Adipocyte (in vitro differentiated cells): ENCODE measurements at regions not wholly inside any gene's neighbourhood (a gene's known extent, or its start where the extent isn't known, plus 50 kb on each side); places are given as distances from the start of the nearest gene placed in this dataset.

Experiments used
- DNase-seq: peaks from one replicate; pipeline ENCODE4 v3.0.0-alpha.2; 2015; ENCODE audit warnings: low read depth
- H3K27me3 ChIP-seq: replicated peaks from 2 replicates; pipeline ENCODE4 v1.7.0; 2013; ENCODE audit warnings: mild to moderate bottlenecking, low read length, moderate library complexity; ENCODE audit not compliant: control insufficient read depth, insufficient read depth
- H3K36me3 ChIP-seq: 2 replicates; pipeline ENCODE4 v1.7.0; 2013; ENCODE audit warnings: low read length, mild to moderate bottlenecking, moderate library complexity; ENCODE audit not compliant: control insufficient read depth, insufficient read depth, severe bottlenecking
- H3K4me1 ChIP-seq: 2 replicates; pipeline ENCODE4 v1.7.0; 2013; ENCODE audit warnings: mild to moderate bottlenecking, low read length, moderate library complexity; ENCODE audit not compliant: control insufficient read depth, insufficient read depth
- H3K4me3 ChIP-seq: 2 replicates; pipeline ENCODE4 v1.7.0; 2013; ENCODE audit warnings: mild to moderate bottlenecking, low read length, moderate library complexity
- H3K9ac ChIP-seq: 2 replicates; pipeline ENCODE4 v1.7.0; 2013; ENCODE audit warnings: mild to moderate bottlenecking, low read length, moderate library complexity
- H3K9me3 ChIP-seq: 2 replicates; pipeline ENCODE4 v1.7.0; 2013; ENCODE audit warnings: mild to moderate bottlenecking, low read length, moderate library complexity; ENCODE audit not compliant: control insufficient read depth

DNA sequence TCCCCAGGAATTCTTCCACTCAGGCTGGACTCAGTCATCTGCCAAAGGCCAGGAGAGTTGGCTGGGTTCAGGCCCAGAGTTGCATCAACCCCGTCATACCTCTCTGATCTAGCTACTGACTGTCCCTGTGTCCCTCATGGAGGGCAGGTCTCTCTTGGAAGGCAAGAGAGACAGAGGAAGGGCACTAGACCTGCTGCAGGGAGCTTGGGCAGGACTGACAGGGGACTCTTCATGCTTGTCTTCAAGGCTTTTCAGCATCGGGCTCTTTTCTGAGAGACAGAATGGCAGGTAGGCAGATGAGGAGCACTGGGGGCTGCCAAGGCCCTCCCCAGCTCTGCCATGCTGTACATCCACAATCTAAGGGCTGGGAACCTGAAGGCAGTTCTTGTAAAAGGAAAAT, 140.1 kb upstream of the MRPS22 start:
- Histone ChIP-seq H3K4me1 (peaks cover 16% of the 10 kb centered on the region), H3K36me3 (no peaks in the 10 kb centered on the region), H3K27me3 (peaks cover 16% of the 10 kb centered on the region), H3K9me3 (peaks cover 3% of the 10 kb centered on the region), H3K4me3 (no peak overlapping the region), H3K9ac (no peak overlapping the region)
- no peak for DNase-seq

DNA sequence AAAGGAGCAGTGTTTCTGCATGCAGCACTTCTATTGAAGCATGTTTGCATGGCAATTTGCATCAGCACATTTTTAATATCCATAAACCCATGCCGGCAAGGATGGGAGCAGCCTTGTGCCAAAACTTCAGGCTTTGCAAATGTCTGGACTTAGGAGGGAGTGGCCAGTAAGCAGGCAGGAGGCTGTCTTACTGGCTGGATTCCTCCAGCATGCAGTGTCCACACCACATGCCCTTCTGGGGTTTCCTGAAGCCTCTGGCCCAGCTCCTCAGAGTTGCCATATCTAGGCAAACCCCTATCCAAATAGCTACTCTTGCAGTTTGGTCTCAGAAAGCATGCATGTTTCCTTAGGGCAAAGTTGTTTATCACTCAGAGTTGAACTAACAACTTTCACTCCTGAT, 139.1 kb upstream of the MRPS22 start:
- H3K4me3 ChIP-seq: no peak overlapping the region
- H3K9me3 ChIP-seq: peaks cover 3% of the 10 kb centered on the region
- peak; percentile 7 for DNase-seq
- no peaks in the 10 kb centered on the region for H3K36me3 ChIP-seq
- peaks cover 16% of the 10 kb centered on the region for H3K27me3 ChIP-seq
- H3K9ac ChIP-seq: no peak overlapping the region
- peaks cover 7% of the 10 kb centered on the region for H3K4me1 ChIP-seq

DNA sequence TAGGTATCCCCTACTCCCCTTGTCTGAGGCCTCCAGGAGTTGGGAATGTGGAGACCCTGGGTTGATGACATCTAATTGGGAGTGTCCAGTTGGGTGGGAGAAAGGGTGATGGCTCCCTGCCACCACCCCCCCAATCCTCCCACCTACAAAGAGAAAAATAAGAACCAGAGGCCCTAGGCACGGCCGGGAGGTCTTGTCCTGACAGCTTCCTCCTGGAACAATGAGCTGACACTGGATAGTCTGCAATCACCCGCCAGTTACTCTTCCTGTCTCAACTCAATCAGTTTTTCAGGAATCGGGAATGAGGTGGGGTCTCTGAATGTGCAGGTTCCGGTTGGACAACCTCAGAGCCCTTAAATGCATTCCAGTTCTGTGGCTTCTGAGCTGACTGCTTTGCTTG, 129.9 kb upstream of the MRPS22 start:
- peaks cover 13% of the 10 kb centered on the region for H3K9me3 ChIP-seq
- DNase-seq: no peak
- no peak overlapping the region for H3K9ac ChIP-seq
- no peaks in the 10 kb centered on the region for H3K36me3 ChIP-seq
- no peaks in the 10 kb centered on the region for H3K4me1 ChIP-seq
- H3K27me3 ChIP-seq: peaks cover 23% of the 10 kb centered on the region
- no peak overlapping the region for H3K4me3 ChIP-seq

DNA sequence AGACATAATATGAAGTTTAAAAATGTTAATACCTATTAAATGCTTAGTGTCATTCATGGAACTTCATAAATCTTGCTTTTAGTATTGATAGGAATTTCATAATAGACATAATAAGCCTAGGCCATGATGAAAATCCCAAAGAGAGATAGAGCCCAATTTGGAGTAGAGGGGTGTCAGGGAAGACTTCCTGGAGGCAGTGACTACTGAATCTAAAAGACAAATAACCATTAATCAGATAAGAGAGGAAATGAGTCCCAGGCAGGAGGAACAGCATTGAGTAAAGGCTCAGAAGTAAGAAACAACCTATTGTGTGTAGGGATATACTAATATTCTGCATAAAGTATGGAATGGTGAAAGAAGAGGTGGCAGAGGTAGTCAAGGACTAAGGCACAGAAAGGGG, 126.9 kb upstream of the MRPS22 start:
- H3K27me3 ChIP-seq: peaks cover 33% of the 10 kb centered on the region
- no peaks in the 10 kb centered on the region for H3K36me3 ChIP-seq
- no peak overlapping the region for H3K9ac ChIP-seq
- H3K4me3 ChIP-seq: no peak overlapping the region
- no peak for DNase-seq
- H3K4me1 ChIP-seq: no peaks in the 10 kb centered on the region
- H3K9me3 ChIP-seq: peaks cover 6% of the 10 kb centered on the region

DNA sequence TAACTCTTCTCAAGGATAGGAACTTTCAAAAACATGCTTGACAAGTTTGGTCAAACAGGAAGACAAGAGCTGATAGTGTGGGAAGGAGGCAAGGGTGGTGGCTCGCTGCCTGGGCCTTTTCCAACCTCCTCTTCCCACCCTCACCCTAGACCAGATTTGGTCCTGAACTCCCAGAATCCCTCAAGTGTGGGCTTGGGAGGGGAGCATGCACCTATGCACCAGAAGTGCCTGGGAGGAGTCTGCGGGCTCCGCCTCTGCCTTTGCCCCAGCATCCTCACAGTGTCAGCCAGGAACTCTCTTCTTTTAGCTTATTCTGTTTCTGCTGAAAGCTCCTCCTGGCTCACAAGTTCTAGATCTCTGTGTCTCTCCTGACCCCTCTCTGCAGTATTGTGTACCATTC, 126.2 kb upstream of the MRPS22 start:
- no peak overlapping the region for H3K9ac ChIP-seq
- no peak for DNase-seq
- H3K4me3 ChIP-seq: no peak overlapping the region
- no peaks in the 10 kb centered on the region for H3K4me1 ChIP-seq
- H3K27me3 ChIP-seq: peaks cover 40% of the 10 kb centered on the region
- no peaks in the 10 kb centered on the region for H3K9me3 ChIP-seq
- H3K36me3 ChIP-seq: no peaks in the 10 kb centered on the region

DNA sequence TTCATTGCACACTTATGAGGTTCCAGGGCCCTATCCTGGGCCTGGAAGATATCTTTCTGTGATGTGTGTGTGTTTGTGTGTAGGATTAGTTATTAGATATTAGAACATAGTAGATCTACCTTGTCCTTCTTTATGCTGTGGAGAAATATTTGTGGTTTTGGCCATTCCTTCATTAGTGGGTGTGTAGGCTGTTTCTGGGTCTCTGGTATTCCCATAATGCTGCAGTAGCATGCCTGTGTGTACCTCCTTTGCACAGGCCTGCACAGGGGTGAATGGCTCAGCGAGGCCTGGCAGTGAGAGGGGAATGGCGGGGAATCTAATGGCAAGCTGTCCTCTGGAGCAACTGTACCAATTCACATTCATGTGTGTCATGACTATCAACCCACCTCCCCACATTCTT, 125.8 kb upstream of the MRPS22 start:
- no peak overlapping the region for H3K4me3 ChIP-seq
- H3K36me3 ChIP-seq: no peaks in the 10 kb centered on the region
- H3K9ac ChIP-seq: no peak overlapping the region
- peaks cover 40% of the 10 kb centered on the region for H3K27me3 ChIP-seq
- H3K9me3 ChIP-seq: no peaks in the 10 kb centered on the region
- no peaks in the 10 kb centered on the region for H3K4me1 ChIP-seq
- no peak for DNase-seq

DNA sequence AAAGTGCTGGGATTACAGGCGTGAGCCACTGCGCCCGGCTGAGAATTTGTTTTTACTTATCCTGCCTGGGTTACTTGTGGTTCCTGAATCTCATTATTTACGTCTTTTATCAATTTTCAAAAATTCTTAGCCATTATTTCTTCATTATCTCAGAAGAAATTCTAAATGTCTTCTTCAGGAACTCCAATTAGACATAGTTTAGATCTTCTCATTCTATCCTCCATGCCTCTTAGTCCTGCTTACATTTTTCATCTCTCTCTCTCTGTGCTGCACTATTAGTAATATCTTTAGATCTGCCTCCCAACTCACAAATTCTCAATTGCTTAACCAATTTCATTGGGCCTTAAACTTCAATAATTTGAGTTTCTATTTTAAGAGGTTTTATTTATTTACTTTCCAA, 124.4 kb upstream of the MRPS22 start:
- Histone ChIP-seq H3K36me3 (no peaks in the 10 kb centered on the region), H3K4me1 (no peaks in the 10 kb centered on the region), H3K9ac (no peak overlapping the region), H3K4me3 (no peak overlapping the region), H3K27me3 (peaks cover 37% of the 10 kb centered on the region), H3K9me3 (no peaks in the 10 kb centered on the region)
- no peak for DNase-seq

DNA sequence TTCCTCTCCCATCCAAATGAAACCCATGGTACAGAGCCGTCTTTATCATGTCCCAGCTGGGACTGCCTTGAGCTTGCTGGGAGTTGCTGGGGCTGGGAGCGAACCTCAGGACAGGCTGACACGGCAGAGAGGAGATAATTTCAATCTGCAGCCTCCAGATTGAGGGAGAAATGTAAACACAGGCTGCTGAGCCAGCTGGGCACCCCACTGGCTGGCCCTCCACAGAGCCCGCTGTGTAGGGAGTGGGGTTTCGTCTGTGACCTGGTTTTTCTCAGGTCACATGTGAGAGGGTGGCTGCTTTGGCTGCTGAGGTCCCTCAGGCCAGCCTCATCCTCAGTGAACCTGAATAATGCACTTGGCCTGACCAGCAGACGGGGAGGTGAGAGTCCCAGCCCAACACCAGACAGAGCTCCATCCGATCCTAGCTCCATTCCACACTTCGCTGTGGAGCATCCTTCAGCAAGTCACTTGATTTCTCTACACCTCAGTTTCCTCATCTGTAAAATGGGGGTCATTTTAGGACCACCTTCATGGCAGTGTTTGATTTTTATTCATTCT, 121.6 kb upstream of the MRPS22 start:
- DNase-seq: no peak
- H3K4me3 ChIP-seq: no peak overlapping the region
- H3K9ac ChIP-seq: no peak overlapping the region
- H3K9me3 ChIP-seq: no peaks in the 10 kb centered on the region
- H3K27me3 ChIP-seq: peaks cover 17% of the 10 kb centered on the region
- H3K36me3 ChIP-seq: no peaks in the 10 kb centered on the region
- no peaks in the 10 kb centered on the region for H3K4me1 ChIP-seq

DNA sequence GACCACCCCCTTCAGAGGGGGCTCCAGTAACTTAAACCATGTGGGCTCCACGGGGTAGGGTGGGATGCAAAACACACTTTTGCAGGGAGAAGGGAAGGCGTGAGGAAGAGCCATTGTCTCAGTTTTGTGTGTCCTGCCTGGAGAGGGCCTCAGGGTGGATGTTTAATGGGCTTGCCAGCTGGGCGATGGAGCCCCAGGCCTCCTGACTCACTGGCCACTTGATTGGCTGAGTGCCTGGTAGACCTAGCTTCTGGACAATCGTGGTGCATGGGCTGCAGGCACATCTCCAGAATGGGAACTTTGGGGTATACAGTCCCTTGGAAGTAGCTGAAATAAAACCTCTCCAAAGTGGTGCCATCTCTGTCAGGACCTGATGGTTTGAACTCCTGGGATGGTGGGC, 118.3 kb upstream of the MRPS22 start:
- H3K36me3 ChIP-seq: no peaks in the 10 kb centered on the region
- H3K27me3 ChIP-seq: peaks cover 17% of the 10 kb centered on the region
- no peak overlapping the region for H3K9ac ChIP-seq
- no peaks in the 10 kb centered on the region for H3K4me1 ChIP-seq
- H3K4me3 ChIP-seq: no peak overlapping the region
- DNase-seq: no peak
- no peaks in the 10 kb centered on the region for H3K9me3 ChIP-seq

DNA sequence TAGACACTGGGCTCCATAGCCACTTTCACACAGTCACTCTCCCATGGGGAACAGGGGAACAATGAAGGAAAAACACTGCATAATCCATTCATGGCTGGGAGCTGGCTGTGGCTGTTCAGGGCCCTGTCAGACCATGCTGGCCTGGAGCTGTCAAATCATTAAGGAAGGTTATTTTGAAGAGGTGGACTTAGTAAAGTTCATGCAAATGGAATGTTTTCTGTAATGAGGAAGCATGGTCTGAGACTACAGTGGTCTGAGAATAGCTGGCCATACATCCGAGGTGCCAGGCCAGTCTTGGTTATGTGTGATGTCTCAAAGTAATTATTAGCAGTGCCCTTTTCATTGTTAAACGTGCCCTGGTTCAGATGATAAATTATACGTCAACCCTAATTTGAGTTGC, 117.1 kb upstream of the MRPS22 start:
- no peak for DNase-seq
- H3K4me1 ChIP-seq: no peaks in the 10 kb centered on the region
- H3K4me3 ChIP-seq: no peak overlapping the region
- peaks cover 7% of the 10 kb centered on the region for H3K27me3 ChIP-seq
- no peaks in the 10 kb centered on the region for H3K36me3 ChIP-seq
- H3K9me3 ChIP-seq: no peaks in the 10 kb centered on the region
- H3K9ac ChIP-seq: no peak overlapping the region

DNA sequence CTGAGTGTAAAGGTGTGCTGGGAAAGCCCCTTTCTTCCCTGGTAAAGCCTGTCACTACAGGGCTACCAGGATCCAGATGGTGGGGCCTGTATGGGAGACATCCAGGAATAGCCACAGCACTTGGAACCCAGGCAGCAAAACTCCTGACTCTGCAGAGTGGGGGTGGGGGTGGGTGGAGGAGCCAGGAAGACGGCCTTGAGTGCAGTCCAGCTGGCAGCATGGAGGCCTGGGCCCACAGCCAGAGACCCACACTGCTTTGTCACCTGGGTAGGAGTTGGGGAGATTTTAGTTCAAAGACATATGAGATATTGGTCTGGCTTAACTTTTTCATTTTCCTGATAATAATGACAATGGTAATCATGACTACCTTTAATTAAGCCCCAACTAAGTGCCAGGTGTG, 116.7 kb upstream of the MRPS22 start:
- H3K9ac ChIP-seq: no peak overlapping the region
- H3K4me3 ChIP-seq: no peak overlapping the region
- no peak for DNase-seq
- H3K4me1 ChIP-seq: no peaks in the 10 kb centered on the region
- no peaks in the 10 kb centered on the region for H3K36me3 ChIP-seq
- peaks cover 5% of the 10 kb centered on the region for H3K27me3 ChIP-seq
- H3K9me3 ChIP-seq: no peaks in the 10 kb centered on the region

DNA sequence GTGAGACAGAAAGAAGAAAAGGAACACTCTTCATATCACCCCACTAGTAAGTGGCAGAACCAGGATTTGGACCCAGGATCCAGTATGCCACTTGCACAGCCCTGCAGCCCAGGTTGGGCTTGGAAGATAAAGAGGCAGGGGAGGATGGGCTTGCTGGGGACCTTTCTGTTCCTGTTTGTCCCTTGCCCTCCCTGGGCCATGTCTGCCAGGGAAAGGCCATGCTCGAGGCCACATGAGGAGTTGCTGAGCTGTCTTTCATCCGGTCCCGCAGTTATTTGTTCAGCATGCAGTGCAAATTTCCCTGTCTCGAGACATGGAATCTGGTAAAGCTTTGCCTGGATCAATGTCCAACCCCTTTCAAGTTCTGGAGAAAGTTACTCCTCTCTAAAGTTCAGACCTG, 116.0 kb upstream of the MRPS22 start:
- Histone ChIP-seq H3K4me3 (no peak overlapping the region), H3K9ac (no peak overlapping the region), H3K4me1 (no peaks in the 10 kb centered on the region), H3K9me3 (no peaks in the 10 kb centered on the region), H3K36me3 (no peaks in the 10 kb centered on the region), H3K27me3 (no peaks in the 10 kb centered on the region)
- no peak for DNase-seq
